ENCODE measurements at regions not wholly inside any gene's neighbourhood (a gene's known extent, or its start where the extent isn't known, plus 50 kb on each side); places are given as distances from the start of the nearest gene placed in this dataset.

- no peak for DNase-seq
These were observed 208.3 kb downstream of the TLE1 start for GRCh38 chr9:81480828-81481604.

- DNase-seq: no peak
These were observed 209.8 kb downstream of the TLE1 start for GRCh38 chr9:81479573-81479972.

- no peak for DNase-seq
These were observed 211.7 kb downstream of the TLE1 start for GRCh38 chr9:81477669-81478068.

GRCh38 chr9:81476813-81477490 is 212.4 kb downstream of the TLE1 start:
- no peak for DNase-seq

- DNase-seq: no peak
These were observed 214.6 kb downstream of the TLE1 start for GRCh38 chr9:81474792-81475191.

GRCh38 chr9:81474125-81474524 is 215.2 kb downstream of the TLE1 start:
- no peak for DNase-seq

- no peak for DNase-seq
These were observed 215.6 kb downstream of the TLE1 start for GRCh38 chr9:81473708-81474107.

GRCh38 chr9:81473206-81473605 is 216.1 kb downstream of the TLE1 start:
- DNase-seq: no peak

- no peak for DNase-seq
These were observed 216.6 kb downstream of the TLE1 start for GRCh38 chr9:81472701-81473100.

GRCh38 chr9:81470864-81471263 is 218.5 kb downstream of the TLE1 start:
- DNase-seq: no peak

GRCh38 chr9:81468084-81468595 is 221.2 kb downstream of the TLE1 start:
- DNase-seq: no peak

GRCh38 chr9:81466981-81467380 is 222.4 kb downstream of the TLE1 start:
- DNase-seq: no peak

- no peak for DNase-seq
These were observed 223.8 kb downstream of the TLE1 start for GRCh38 chr9:81465468-81466011.

GRCh38 chr9:81462801-81463200 is 226.5 kb downstream of the TLE1 start:
- no peak for DNase-seq

- no peak for DNase-seq
These were observed 228.2 kb downstream of the TLE1 start for GRCh38 chr9:81461196-81461595.

GRCh38 chr9:81460693-81461092 is 228.7 kb downstream of the TLE1 start:
- no peak for DNase-seq

- no peak for DNase-seq
These were observed 229.8 kb downstream of the TLE1 start for GRCh38 chr9:81459591-81459990.

GRCh38 chr9:81456431-81457006 is 232.8 kb downstream of the TLE1 start:
- no peak for DNase-seq

- no peak for DNase-seq
These were observed 233.7 kb downstream of the TLE1 start for GRCh38 chr9:81455462-81456219.

- no peak for DNase-seq
These were observed 243.9 kb downstream of the TLE1 start for GRCh38 chr9:81445331-81445921.

GRCh38 chr9:81431641-81432040 is 257.7 kb downstream of the TLE1 start:
- DNase-seq: no peak

- no peak for DNase-seq
These were observed 258.6 kb downstream of the TLE1 start for GRCh38 chr9:81430727-81431126.

- DNase-seq: no peak
These were observed 261.5 kb downstream of the TLE1 start for GRCh38 chr9:81427870-81428269.

Data from activated naive CD4-positive, alpha-beta T cell (primary cell).